ENCODE measurements at regions not wholly inside any gene's neighbourhood (a gene's known extent, or its start where the extent isn't known, plus 50 kb on each side); places are given as distances from the start of the nearest gene placed in this dataset.
"Not testable (repeated sequence)": the region's sequence is repeated elsewhere in the genome, so short reads cannot be mapped to it uniquely, and the experiment has no call there.

GRCh38 chr21:9036966-9037587 lies 1484.3 kb upstream of the TPTE start:
- ATAC-seq; H3K4me1 ChIP-seq (ENCODE audit: control insufficient read depth in 1 of 2, insufficient read depth in 2 of 2, low read length in 2 of 2); intact Hi-C loops (cut with micrococcal nuclease); H3K27ac ChIP-seq (ENCODE audit: low read depth, low read length); H2AFZ ChIP-seq (ENCODE audit: low read depth, low read length, poor library complexity, severe bottlenecking); H4K20me1 ChIP-seq (ENCODE audit: insufficient read depth); POLR2A ChIA-PET; DNase-seq (ENCODE audit: low read depth, low spot score); CTCF ChIA-PET; H3K27me3 ChIP-seq (ENCODE audit: insufficient read depth, low read length); H3K9me2 ChIP-seq (ENCODE audit: insufficient read depth); H3K36me3 ChIP-seq (ENCODE audit: control insufficient read depth in 1 of 2, insufficient read depth in 2 of 2, low read length in 2 of 2); H3K4me2 ChIP-seq (ENCODE audit: low read length); H3K79me2 ChIP-seq (ENCODE audit: insufficient read depth, low read length); H3K9ac ChIP-seq (ENCODE audit: low read length); RAD21 ChIA-PET (ENCODE audit: low non-redundant PET in 1 of 2, low total read pairs in 2 of 2, uncharacterized antibody in 2 of 2, unreplicated experiment in 2 of 2); BruUV-seq (replicated peaks); H3K9me3 ChIP-seq (ENCODE audit: control insufficient read depth in 1 of 2, insufficient read depth in 1 of 2, low read depth in 1 of 2, low read length in 2 of 2); H3K4me3 ChIP-seq (replicated peaks in 1 of 2; ENCODE audit: low read depth in 1 of 2, low read length in 2 of 2): not testable (repeated sequence)

- DNase-seq (ENCODE audit: low read depth, low spot score); CTCF ChIA-PET; H3K4me1 ChIP-seq (ENCODE audit: control insufficient read depth in 1 of 2, insufficient read depth in 2 of 2, low read length in 2 of 2); H4K20me1 ChIP-seq (ENCODE audit: insufficient read depth); POLR2A ChIA-PET; BruUV-seq (replicated peaks); H3K36me3 ChIP-seq (ENCODE audit: control insufficient read depth in 1 of 2, insufficient read depth in 2 of 2, low read length in 2 of 2); ATAC-seq; H3K27me3 ChIP-seq (ENCODE audit: insufficient read depth, low read length); H3K9ac ChIP-seq (ENCODE audit: low read length); H3K27ac ChIP-seq (ENCODE audit: low read depth, low read length); RAD21 ChIA-PET (ENCODE audit: low non-redundant PET in 1 of 2, low total read pairs in 2 of 2, uncharacterized antibody in 2 of 2, unreplicated experiment in 2 of 2); H3K4me3 ChIP-seq (replicated peaks in 1 of 2; ENCODE audit: low read depth in 1 of 2, low read length in 2 of 2); intact Hi-C loops (cut with micrococcal nuclease); H3K9me2 ChIP-seq (ENCODE audit: insufficient read depth); H3K4me2 ChIP-seq (ENCODE audit: low read length); H3K9me3 ChIP-seq (ENCODE audit: control insufficient read depth in 1 of 2, insufficient read depth in 1 of 2, low read depth in 1 of 2, low read length in 2 of 2); H2AFZ ChIP-seq (ENCODE audit: low read depth, low read length, poor library complexity, severe bottlenecking); H3K79me2 ChIP-seq (ENCODE audit: insufficient read depth, low read length): not testable (repeated sequence)
Measured at GRCh38 chr21:9037588-9038544, 1483.5 kb upstream of the TPTE start.

DNA sequence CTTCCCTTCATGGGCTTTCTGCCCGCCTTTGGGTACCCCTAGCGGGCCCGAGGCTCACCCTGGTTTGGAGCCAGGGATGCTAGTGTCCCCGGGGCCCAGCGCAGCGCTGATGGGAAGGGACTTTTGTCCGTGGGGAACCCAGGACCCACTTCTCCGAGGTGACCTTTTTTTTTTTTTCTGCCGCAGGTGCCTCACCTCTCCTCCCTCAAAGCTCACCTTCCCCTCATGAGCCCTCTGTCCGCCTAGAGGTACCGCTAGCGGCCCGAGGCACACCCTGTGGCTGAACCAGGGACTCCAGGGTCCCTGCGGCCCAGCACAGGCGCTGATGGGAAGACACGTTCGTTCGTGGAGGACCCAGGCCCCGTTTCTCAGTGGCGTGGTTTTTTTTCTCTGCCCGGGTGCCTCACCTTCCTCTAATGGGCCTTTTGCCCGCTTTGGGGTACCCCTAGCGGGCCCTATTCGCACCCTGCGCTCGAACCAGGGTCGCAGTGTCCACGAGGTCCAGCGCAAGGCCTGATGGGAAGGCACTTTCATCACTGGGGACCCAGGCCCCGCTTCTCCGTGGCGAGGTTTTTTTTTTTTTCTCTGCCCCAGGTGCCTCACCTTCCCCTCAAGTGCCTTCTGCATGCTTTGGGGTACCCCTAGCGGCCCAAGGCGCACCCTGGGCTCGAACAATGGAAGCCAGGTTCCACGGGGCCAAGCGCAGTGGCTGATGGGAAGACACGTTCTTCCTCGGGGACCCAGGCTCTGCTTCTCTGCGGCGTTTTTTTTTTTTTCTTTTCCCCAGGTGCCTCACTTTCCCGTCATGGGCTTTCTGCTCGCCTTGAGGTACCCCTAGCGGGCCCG lies 1481.6 kb upstream of the TPTE start:
- H3K9me2 ChIP-seq (ENCODE audit: insufficient read depth); H3K27me3 ChIP-seq (ENCODE audit: insufficient read depth, low read length); BruUV-seq (replicated peaks); H3K36me3 ChIP-seq (ENCODE audit: control insufficient read depth in 1 of 2, insufficient read depth in 2 of 2, low read length in 2 of 2); intact Hi-C loops (cut with micrococcal nuclease); H3K4me3 ChIP-seq (replicated peaks in 1 of 2; ENCODE audit: low read depth in 1 of 2, low read length in 2 of 2); H3K9me3 ChIP-seq (ENCODE audit: control insufficient read depth in 1 of 2, insufficient read depth in 1 of 2, low read depth in 1 of 2, low read length in 2 of 2); H3K79me2 ChIP-seq (ENCODE audit: insufficient read depth, low read length); H3K4me1 ChIP-seq (ENCODE audit: control insufficient read depth in 1 of 2, insufficient read depth in 2 of 2, low read length in 2 of 2); H3K9ac ChIP-seq (ENCODE audit: low read length); CTCF ChIA-PET; RAD21 ChIA-PET (ENCODE audit: low non-redundant PET in 1 of 2, low total read pairs in 2 of 2, uncharacterized antibody in 2 of 2, unreplicated experiment in 2 of 2); H2AFZ ChIP-seq (ENCODE audit: low read depth, low read length, poor library complexity, severe bottlenecking); H4K20me1 ChIP-seq (ENCODE audit: insufficient read depth); ATAC-seq; POLR2A ChIA-PET; H3K27ac ChIP-seq (ENCODE audit: low read depth, low read length); DNase-seq (ENCODE audit: low read depth, low spot score); H3K4me2 ChIP-seq (ENCODE audit: low read length): not testable (repeated sequence)

DNA sequence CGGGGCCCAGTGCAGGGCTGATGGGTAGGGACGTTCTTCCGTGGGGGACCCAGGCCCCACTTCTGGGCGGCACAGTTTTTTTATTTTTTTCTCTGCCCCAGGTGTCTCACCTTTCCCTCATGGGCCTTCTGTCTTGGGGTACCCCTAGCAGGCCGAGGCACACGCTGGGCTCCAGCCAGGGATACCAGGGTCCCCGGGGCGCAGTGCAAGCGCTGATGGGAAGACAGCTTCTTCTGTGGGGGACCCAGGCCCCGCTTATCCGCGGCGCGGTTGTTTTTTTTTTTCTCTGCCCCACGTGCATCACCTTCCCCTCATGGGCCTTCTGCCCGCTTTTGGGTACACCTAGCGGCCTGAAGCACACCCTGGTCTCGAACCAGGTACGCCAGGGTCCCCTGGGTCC lies 1481.0 kb upstream of the TPTE start:
- H3K36me3 ChIP-seq (ENCODE audit: control insufficient read depth in 1 of 2, insufficient read depth in 2 of 2, low read length in 2 of 2); DNase-seq (ENCODE audit: low read depth, low spot score); H3K27ac ChIP-seq (ENCODE audit: low read depth, low read length); H3K4me1 ChIP-seq (ENCODE audit: control insufficient read depth in 1 of 2, insufficient read depth in 2 of 2, low read length in 2 of 2); H3K9me2 ChIP-seq (ENCODE audit: insufficient read depth); intact Hi-C loops (cut with micrococcal nuclease); H3K9ac ChIP-seq (ENCODE audit: low read length); H4K20me1 ChIP-seq (ENCODE audit: insufficient read depth); POLR2A ChIA-PET; H3K79me2 ChIP-seq (ENCODE audit: insufficient read depth, low read length); H3K4me3 ChIP-seq (replicated peaks in 1 of 2; ENCODE audit: low read depth in 1 of 2, low read length in 2 of 2); ATAC-seq; RAD21 ChIA-PET (ENCODE audit: low non-redundant PET in 1 of 2, low total read pairs in 2 of 2, uncharacterized antibody in 2 of 2, unreplicated experiment in 2 of 2); BruUV-seq (replicated peaks); H2AFZ ChIP-seq (ENCODE audit: low read depth, low read length, poor library complexity, severe bottlenecking); CTCF ChIA-PET; H3K27me3 ChIP-seq (ENCODE audit: insufficient read depth, low read length); H3K4me2 ChIP-seq (ENCODE audit: low read length); H3K9me3 ChIP-seq (ENCODE audit: control insufficient read depth in 1 of 2, insufficient read depth in 1 of 2, low read depth in 1 of 2, low read length in 2 of 2): not testable (repeated sequence)

Data from HCT116 (cell line).